Thyroid gland (tissue), 4 donors: ENCODE measurements at regions not wholly inside any gene's neighbourhood (a gene's known extent, or its start where the extent isn't known, plus 50 kb on each side); places are given as distances from the start of the nearest gene placed in this dataset.

Experiments
- CTCF ChIP-seq, 6 experiments: fragments of 200-600 bp in 3 of 6; fragments of 450-650 bp in 3 of 6; sonication (generic) in 3 of 6; IDR thresholded peaks; one replicate each; pipeline ENCODE4 v1.5.1; 2016 to 2019; ENCODE audit warnings: antibody characterized with exemption in 6 of 6, mild to moderate bottlenecking in 2 of 6, inconsistent platforms in 1 of 6, moderate library complexity in 1 of 6
- POLR2A ChIP-seq, 2 donors: fragments of 450-650 bp; IDR thresholded peaks; one replicate each; pipeline ENCODE4 v1.6.1; 2017; ENCODE audit warnings: antibody characterized with exemption in 2 of 2, mild to moderate bottlenecking in 2 of 2, moderate library complexity in 1 of 2

DNA sequence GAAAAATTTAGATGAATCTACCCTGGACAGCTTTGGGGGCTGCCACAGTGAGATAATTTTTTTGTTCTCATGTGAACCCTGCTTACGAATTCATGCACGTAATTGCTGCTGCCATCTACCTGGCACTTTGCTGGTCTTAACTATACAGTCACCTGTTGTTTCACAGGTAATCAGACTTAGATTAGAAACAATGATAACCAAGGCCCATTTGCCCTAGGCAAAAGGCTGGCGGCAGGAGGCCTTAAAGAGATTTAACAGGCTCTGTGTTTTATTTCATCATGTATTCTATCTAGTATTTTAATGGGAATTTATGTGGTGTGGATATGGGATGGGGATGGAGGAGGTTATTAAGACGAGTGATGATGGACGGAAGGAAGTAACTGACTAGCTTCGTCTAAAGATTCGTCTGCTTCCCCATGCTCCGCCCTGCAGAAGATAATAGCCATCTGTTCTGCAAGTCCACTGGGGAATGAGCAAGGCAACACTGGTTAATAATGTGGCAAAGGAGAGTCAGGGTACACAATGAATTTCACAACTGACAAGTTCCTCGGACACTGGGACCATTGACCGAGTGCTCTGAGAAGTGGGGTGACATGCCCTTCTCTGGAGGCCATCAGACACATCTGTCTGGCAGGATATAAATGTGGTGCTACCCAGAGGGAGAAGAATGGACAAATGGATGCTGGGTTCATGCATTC lies 291.8 kb upstream of the TNP1 start:
- TF ChIP-seq CTCF (IDR thresholded peaks at IDR 0.05) (no peak), POLR2A (IDR thresholded peaks at IDR 0.05) (no peak)
